HG03039 (cell line): ENCODE measurements at regions not wholly inside any gene's neighbourhood (a gene's known extent, or its start where the extent isn't known, plus 50 kb on each side); places are given as distances from the start of the nearest gene placed in this dataset.
"Not testable (repeated sequence)": the region's sequence is repeated elsewhere in the genome, so short reads cannot be mapped to it uniquely, and the experiment has no call there.

Experiments
- ATAC-seq: cut with Tn5 transposase; IDR thresholded peaks from one replicate; pipeline ENCODE4 v1.9.1; 2021; ENCODE audit warnings: mild to moderate bottlenecking, moderate library complexity; ENCODE audit not compliant: unreplicated experiment

- ATAC-seq = no peak
These were observed 390.6 kb downstream of the TNS3 start for GRCh38 chr7:47191316-47191715.

GRCh38 chr7:47190462-47190861, 391.4 kb downstream of the TNS3 start:
- no peak for ATAC-seq

GRCh38 chr7:47188653-47189315, 393.1 kb downstream of the TNS3 start:
- ATAC-seq = no peak

- no peak for ATAC-seq
These were observed 393.8 kb downstream of the TNS3 start for GRCh38 chr7:47188136-47188535.

GRCh38 chr7:47186316-47186715, 395.6 kb downstream of the TNS3 start:
- ATAC-seq = no peak

- ATAC-seq = no peak
These were observed 396.1 kb downstream of the TNS3 start for GRCh38 chr7:47185839-47186238.

- ATAC-seq = no peak
These were observed 396.7 kb downstream of the TNS3 start for GRCh38 chr7:47185170-47185569.

GRCh38 chr7:47183862-47184590, 397.9 kb downstream of the TNS3 start:
- ATAC-seq = no peak

GRCh38 chr7:47181746-47182361, 400.1 kb downstream of the TNS3 start:
- no peak for ATAC-seq

GRCh38 chr7:47180516-47180826, 401.4 kb downstream of the TNS3 start:
- ATAC-seq = no peak

GRCh38 chr7:47179812-47180515, 401.9 kb downstream of the TNS3 start:
- ATAC-seq = no peak

GRCh38 chr7:47172602-47173539, 409.0 kb downstream of the TNS3 start:
- not testable (repeated sequence) for ATAC-seq

- ATAC-seq = no peak
These were observed 411.4 kb downstream of the TNS3 start for GRCh38 chr7:47170516-47170915.

- no peak for ATAC-seq
These were observed 427.1 kb downstream of the TNS3 start for GRCh38 chr7:47154791-47155190.

- ATAC-seq = no peak
These were observed 428.3 kb downstream of the TNS3 start for GRCh38 chr7:47153576-47153975.

GRCh38 chr7:47153058-47153457, 428.9 kb downstream of the TNS3 start:
- no peak for ATAC-seq

GRCh38 chr7:47152307-47152706, 429.6 kb downstream of the TNS3 start:
- ATAC-seq = no peak

- ATAC-seq = no peak
These were observed 431.2 kb downstream of the TNS3 start for GRCh38 chr7:47150497-47151260.

GRCh38 chr7:47149971-47150370, 431.9 kb downstream of the TNS3 start:
- ATAC-seq = no peak
